ENCODE measurements at regions not wholly inside any gene's neighbourhood (a gene's known extent, or its start where the extent isn't known, plus 50 kb on each side); places are given as distances from the start of the nearest gene placed in this dataset.

DNA sequence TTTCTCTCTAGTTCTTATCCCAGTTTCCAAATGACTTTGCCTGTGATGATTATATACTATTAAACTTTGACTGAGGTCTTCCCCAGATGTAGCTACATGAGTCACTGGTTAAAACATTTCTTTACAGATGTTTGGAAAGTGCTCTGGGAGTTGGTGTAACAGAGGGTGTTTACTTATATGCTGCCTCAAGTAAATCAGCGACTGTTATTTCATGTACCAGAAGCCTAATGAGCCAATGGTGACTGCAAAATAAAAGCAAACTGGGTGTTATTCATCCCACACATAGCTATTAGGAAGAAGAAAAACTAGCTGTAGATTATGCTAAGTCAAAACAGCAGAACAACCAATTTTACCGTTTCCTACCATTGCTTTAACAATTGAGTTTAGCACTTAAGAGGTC is 929.7 kb upstream of the SEMA6A start:
- no peak overlapping the region for H3K27ac ChIP-seq
- no peak for DNase-seq
- H3K9me3 ChIP-seq: no peaks in the 10 kb centered on the region
- no peaks in the 10 kb centered on the region for H3K27me3 ChIP-seq
- no peaks in the 10 kb centered on the region for H3K36me3 ChIP-seq
- no peaks in the 10 kb centered on the region for H3K4me1 ChIP-seq
- TF ChIP-seq, protein P1, sequence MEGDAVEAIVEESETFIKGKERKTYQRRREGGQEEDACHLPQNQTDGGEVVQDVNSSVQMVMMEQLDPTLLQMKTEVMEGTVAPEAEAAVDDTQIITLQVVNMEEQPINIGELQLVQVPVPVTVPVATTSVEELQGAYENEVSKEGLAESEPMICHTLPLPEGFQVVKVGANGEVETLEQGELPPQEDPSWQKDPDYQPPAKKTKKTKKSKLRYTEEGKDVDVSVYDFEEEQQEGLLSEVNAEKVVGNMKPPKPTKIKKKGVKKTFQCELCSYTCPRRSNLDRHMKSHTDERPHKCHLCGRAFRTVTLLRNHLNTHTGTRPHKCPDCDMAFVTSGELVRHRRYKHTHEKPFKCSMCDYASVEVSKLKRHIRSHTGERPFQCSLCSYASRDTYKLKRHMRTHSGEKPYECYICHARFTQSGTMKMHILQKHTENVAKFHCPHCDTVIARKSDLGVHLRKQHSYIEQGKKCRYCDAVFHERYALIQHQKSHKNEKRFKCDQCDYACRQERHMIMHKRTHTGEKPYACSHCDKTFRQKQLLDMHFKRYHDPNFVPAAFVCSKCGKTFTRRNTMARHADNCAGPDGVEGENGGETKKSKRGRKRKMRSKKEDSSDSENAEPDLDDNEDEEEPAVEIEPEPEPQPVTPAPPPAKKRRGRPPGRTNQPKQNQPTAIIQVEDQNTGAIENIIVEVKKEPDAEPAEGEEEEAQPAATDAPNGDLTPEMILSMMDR (IDR thresholded peaks at IDR 0.05): no peak
- no peak for TF ChIP-seq POLR2A (IDR thresholded peaks at IDR 0.05)
- H3K4me3 ChIP-seq: no peak overlapping the region

DNA sequence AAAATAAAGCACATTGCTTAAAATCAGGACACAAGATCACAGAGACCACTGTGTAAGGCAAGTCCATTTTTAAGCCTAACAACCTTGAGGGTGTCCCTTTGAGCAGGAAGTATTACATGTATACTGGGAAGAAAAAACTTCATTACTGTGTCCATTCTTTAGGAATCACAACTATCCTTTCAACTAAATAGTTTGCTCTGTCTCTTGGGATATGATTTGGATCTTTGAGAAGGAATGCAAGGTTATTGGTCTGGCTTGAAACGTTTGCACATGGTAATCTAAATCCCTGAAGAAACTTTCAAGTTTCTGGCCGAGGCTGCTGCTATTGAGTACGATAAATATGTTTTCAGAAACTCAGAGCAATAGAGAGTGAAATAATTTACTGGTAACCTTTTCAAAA is 923.0 kb upstream of the SEMA6A start:
- DNase-seq: no peak
- H3K4me1 ChIP-seq: no peaks in the 10 kb centered on the region
- H3K27ac ChIP-seq: no peak overlapping the region

DNA sequence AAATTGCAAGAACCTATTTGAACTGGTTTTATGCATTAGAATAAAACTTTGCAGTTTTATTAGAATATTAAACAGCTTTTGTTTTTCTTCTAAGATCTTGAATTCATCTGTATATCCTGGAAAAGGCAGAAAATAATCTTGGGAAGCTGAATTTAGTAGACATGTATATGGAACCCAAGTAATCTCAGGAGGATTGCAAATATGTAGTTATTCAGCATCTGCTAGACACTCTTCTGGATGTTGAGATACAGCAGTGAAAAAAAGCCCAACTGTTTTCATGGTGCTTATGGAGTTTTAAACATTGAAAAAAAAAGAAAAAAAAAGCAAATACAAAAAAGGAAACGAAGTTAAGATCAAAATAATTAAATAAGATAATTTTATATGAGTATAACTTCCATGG is 922.2 kb upstream of the SEMA6A start:
- DNase-seq: no peak
- TF ChIP-seq, protein P1 (IDR thresholded peaks at IDR 0.05): no peak
- TF ChIP-seq POLR2A (IDR thresholded peaks at IDR 0.05): no peak
- H3K27me3 ChIP-seq: no peaks in the 10 kb centered on the region

More for the DNA sequence above, 923.0 kb upstream of the SEMA6A start:
- H3K4me3 ChIP-seq: no peak overlapping the region
- H3K36me3 ChIP-seq: no peaks in the 10 kb centered on the region
- no peak for TF ChIP-seq POLR2A (IDR thresholded peaks at IDR 0.05)
- TF ChIP-seq, protein P1 (IDR thresholded peaks at IDR 0.05): no peak
- no peaks in the 10 kb centered on the region for H3K27me3 ChIP-seq
- no peaks in the 10 kb centered on the region for H3K9me3 ChIP-seq

DNA sequence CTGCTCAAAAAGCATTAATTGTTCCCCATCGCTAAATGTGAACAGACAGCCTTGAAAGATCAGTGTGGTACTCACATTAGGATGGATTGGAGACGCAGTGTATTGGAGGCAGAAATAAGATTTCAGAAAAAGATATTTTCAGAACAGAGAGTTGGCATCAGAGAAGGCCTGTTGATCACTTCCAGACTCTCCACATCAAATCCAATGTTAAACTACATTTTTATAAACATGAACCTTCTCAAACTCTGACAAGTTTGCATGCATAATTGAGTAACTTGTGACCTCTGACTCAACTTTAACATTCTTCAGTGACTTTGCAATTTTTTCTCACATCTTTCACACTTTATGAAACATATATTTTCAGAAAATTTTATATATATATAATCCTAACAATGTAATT is 919.6 kb upstream of the SEMA6A start:
- Histone ChIP-seq H3K4me3 (no peak overlapping the region), H3K27ac (no peak overlapping the region), H3K9me3 (no peaks in the 10 kb centered on the region), H3K4me1 (no peaks in the 10 kb centered on the region), H3K36me3 (no peaks in the 10 kb centered on the region), H3K27me3 (no peaks in the 10 kb centered on the region)
- DNase-seq: no peak
- TF ChIP-seq, protein P1 (IDR thresholded peaks at IDR 0.05): no peak
- no peak for TF ChIP-seq POLR2A (IDR thresholded peaks at IDR 0.05)

More for the DNA sequence above, 922.2 kb upstream of the SEMA6A start:
- Histone ChIP-seq H3K4me3 (no peak overlapping the region), H3K36me3 (no peaks in the 10 kb centered on the region), H3K4me1 (no peaks in the 10 kb centered on the region), H3K9me3 (no peaks in the 10 kb centered on the region), H3K27ac (no peak overlapping the region)

- H3K27ac ChIP-seq: no peak overlapping the region
- no peaks in the 10 kb centered on the region for H3K27me3 ChIP-seq
- no peak overlapping the region for H3K4me3 ChIP-seq
- TF ChIP-seq, protein P1 (IDR thresholded peaks at IDR 0.05): no peak
- TF ChIP-seq POLR2A (IDR thresholded peaks at IDR 0.05): no peak
- no peaks in the 10 kb centered on the region for H3K36me3 ChIP-seq
- no peaks in the 10 kb centered on the region for H3K9me3 ChIP-seq
- H3K4me1 ChIP-seq: no peaks in the 10 kb centered on the region
- no peak for DNase-seq
These were observed 914.4 kb upstream of the SEMA6A start for GRCh38 chr5:117488976-117489500.

GRCh38 chr5:117487556-117487955 is 912.9 kb upstream of the SEMA6A start:
- DNase-seq: no peak
- Histone ChIP-seq H3K4me3 (no peak overlapping the region), H3K27ac (no peak overlapping the region), H3K4me1 (no peaks in the 10 kb centered on the region), H3K9me3 (no peaks in the 10 kb centered on the region), H3K27me3 (no peaks in the 10 kb centered on the region), H3K36me3 (no peaks in the 10 kb centered on the region)
- TF ChIP-seq, protein P1 (IDR thresholded peaks at IDR 0.05): no peak
- no peak for TF ChIP-seq POLR2A (IDR thresholded peaks at IDR 0.05)

All from Peyer's patch (tissue), 4 donors.